Stimulated activated CD8-positive, alpha-beta memory T cell treated with anti-CD3 and anti-CD28 coated beads, Interleukin-2, amount 100 ng/mL, for 1 hour (primary cell): ENCODE measurements at regions not wholly inside any gene's neighbourhood (a gene's known extent, or its start where the extent isn't known, plus 50 kb on each side); places are given as distances from the start of the nearest gene placed in this dataset.

ENCODE experiments used
- DNase-seq, 2 donors: peaks; one replicate each; pipeline ENCODE4 v3.0.0-alpha.2; 2020; ENCODE audit warnings: low read depth in 2 of 2

- no peak for DNase-seq
These were observed 495.0 kb downstream of the DMAC1 start for GRCh38 chr9:7304627-7304995.

GRCh38 chr9:7303907-7304626 lies 495.5 kb downstream of the DMAC1 start:
- DNase-seq: no peak

GRCh38 chr9:7300484-7300883 lies 499.1 kb downstream of the DMAC1 start:
- DNase-seq: no peak

- no peak for DNase-seq
These were observed 501.5 kb downstream of the DMAC1 start for GRCh38 chr9:7298123-7298522.

GRCh38 chr9:7297521-7297920 lies 502.1 kb downstream of the DMAC1 start:
- DNase-seq: no peak

GRCh38 chr9:7293091-7293490 lies 506.5 kb downstream of the DMAC1 start:
- no peak for DNase-seq

GRCh38 chr9:7289773-7290172 lies 509.8 kb downstream of the DMAC1 start:
- DNase-seq: no peak

- no peak for DNase-seq
These were observed 511.6 kb downstream of the DMAC1 start for GRCh38 chr9:7287986-7288385.

- DNase-seq: no peak
These were observed 512.5 kb downstream of the DMAC1 start for GRCh38 chr9:7287065-7287464.

GRCh38 chr9:7286101-7286500 lies 513.5 kb downstream of the DMAC1 start:
- no peak for DNase-seq

GRCh38 chr9:7285199-7285598 lies 514.4 kb downstream of the DMAC1 start:
- no peak for DNase-seq

- no peak for DNase-seq
These were observed 515.1 kb downstream of the DMAC1 start for GRCh38 chr9:7284517-7284916.

- no peak for DNase-seq
These were observed 515.5 kb downstream of the DMAC1 start for GRCh38 chr9:7284117-7284516.

- DNase-seq: no peak
These were observed 515.8 kb downstream of the KDM4C start for GRCh38 chr9:7273575-7273974.

- DNase-seq: no peak
These were observed 509.3 kb downstream of the KDM4C start for GRCh38 chr9:7266911-7267595.

- DNase-seq: no peak
These were observed 507.4 kb downstream of the KDM4C start for GRCh38 chr9:7265181-7265580.

GRCh38 chr9:7259544-7260241 lies 501.9 kb downstream of the KDM4C start:
- no peak for DNase-seq

- no peak for DNase-seq
These were observed 501.1 kb downstream of the KDM4C start for GRCh38 chr9:7258688-7259396.

- no peak for DNase-seq
These were observed 489.2 kb downstream of the KDM4C start for GRCh38 chr9:7246917-7247522.

- DNase-seq: no peak
These were observed 488.3 kb downstream of the KDM4C start for GRCh38 chr9:7245976-7246580.

GRCh38 chr9:7243838-7244237 lies 486.1 kb downstream of the KDM4C start:
- no peak for DNase-seq

GRCh38 chr9:7242126-7242525 lies 484.4 kb downstream of the KDM4C start:
- no peak for DNase-seq
